ENCODE measurements at regions not wholly inside any gene's neighbourhood (a gene's known extent, or its start where the extent isn't known, plus 50 kb on each side); places are given as distances from the start of the nearest gene placed in this dataset.

GRCh38 chr6:84486526-84486925 is 259.1 kb upstream of the CEP162 start:
- TF ChIP-seq CTCF (IDR thresholded peaks at IDR 0.05; ENCODE audit: low read depth, low read length, poor library complexity, severe bottlenecking) (no peak), EZH2phosphoT487 (IDR thresholded peaks at IDR 0.05; ENCODE audit: borderline replicate concordance, low read length) (no peak)
